Skin of body (tissue), 1 donor: ENCODE measurements at regions not wholly inside any gene's neighbourhood (a gene's known extent, or its start where the extent isn't known, plus 50 kb on each side); places are given as distances from the start of the nearest gene placed in this dataset.
"Not testable (repeated sequence)": the region's sequence is repeated elsewhere in the genome, so short reads cannot be mapped to it uniquely, and the experiment has no call there.

Experiments used
- DNase-seq: peaks from one replicate; lab custom pipeline; 2025; lab: John Stamatoyannopoulos, UW

DNA sequence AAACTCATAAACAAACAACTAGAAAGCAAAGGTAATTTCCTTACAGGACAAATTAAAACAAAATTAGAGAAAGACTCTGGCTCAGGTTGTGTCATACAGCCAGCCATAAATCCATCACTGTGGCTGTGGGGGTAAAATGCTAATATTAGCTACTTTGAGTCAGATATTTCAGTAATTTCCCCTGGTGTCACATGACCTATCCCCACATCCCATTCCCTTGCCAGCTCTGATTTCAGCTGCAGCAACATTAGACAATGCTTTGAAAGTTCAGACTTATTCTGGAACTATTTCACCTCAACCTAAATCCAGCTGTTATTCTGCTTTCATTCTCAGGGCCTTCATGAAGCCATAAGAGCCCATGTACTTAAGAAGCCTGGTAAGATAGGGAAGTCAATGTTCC, 55.3 kb downstream of the RPL10L start:
- no peak for DNase-seq

DNA sequence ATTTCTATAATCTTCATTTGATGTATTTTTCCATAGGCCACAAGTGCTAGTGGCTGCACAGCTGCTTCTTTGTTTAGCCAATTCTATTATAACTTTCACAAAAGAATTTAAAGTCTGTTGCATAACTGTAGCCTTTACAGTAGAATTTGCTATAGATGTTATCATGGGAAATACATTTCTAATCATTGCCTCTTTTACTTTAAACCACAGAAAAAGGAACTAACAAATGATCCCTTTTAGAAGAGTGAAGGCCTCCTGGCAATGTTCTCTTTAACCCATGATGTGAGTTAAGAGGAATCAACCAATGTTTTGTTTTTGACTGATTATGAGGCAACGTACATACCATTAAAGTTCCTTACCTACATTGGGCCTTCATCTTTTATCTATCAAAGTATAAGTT, 68.8 kb downstream of the RPL10L start:
- no peak for DNase-seq

DNA sequence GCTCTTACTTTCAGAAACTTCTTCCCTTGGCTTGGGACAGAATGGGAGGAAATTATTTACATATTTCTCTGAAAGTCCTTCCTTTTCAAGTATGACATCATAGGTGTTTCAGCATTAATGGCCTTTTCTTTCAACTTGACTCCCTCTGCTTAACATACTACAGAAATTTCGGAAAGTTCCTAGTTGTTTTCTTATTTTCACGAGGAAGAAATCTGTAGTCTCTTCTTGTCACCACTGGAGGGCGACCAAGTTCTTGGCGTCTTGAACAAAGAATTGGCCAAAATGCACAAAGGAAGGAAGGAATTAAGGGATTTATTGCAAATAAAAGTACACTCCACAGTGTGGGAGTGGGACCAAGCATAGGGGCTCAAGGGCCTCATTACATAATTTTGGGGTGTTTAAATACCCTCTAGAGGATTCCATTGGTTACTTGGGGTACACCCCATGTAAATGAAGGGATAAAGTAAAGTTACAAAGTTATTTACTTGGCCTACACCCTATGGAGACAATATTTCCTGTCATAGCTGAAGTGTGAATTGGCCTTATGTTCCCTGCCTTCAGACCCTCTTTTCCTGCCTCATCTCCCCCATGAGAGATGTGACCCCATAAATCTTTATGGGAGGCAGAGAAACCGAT, 70.4 kb downstream of the RPL10L start:
- no peak for DNase-seq

DNA sequence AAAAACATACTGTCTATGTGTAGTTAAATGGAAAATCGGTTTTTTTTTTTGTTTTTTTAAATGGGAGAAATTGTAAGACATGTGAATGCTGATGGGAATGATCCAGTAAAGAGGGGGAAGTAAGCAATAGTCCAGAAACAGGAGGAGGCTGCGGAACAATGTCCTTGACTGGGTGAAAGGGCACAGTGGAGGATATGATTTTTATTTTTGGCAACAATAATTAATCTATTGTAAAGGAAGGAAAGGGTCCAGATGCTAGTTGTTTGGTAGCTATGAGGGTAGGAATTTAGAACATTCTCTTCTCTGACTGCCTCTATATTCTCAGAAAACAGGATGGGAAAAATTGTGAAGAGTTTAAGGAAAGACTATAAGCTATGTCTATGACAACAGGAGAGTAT, 76.6 kb downstream of the RPL10L start:
- no peak for DNase-seq

DNA sequence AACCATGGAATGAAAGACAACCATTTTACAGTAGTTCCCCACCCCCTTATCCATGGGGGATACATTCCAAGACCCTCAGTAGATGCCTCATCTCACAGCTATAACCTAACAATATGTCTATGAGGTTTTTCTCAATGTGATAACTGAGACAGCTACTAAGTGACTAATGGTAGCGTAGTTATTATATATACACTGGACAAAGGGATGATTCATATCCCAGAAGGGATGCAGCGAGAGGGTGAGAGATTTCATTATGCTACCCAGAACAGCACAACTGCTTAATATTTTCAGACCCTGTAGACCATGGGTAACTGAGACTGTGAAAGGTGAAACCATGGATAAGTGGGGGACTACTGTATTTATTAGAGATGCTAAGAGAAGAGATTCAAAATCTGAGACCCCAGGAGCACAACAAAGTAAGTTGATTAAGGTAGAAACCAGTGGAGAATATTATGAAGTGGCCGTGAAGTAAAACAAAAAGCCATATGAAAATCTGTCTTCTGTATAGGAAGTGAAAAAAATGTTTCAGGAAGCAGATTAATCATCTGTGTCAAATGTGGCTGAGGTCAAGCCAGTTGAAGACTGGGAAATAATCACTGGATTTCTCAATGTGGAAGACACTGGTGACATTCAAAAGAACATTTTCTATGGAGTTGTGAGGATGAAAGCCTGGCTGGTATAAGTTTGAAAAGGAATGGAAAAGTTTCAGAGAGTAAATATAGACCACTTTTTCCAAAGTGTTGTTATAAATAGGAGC, 77.2 kb downstream of the RPL10L start:
- DNase-seq, result no peak

DNA sequence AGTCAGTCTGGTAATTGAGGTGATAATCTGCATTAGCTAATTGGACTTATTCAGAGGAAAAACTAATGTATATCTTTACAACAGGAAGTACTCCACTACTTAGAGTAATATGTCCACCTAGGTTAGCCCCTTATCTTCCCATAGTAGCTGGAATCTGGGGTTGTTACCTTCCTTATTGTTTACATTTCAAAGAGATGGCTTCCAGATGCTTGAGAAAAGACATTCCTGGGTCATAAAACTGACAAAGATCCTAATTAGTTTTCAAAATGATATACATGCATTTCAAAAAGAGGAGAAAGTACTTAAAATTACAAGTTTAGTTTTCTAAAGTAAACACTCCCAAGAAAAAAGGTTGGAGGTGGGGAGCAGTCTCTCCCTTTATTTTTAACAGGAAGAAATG, 78.1 kb downstream of the RPL10L start:
- no peak for DNase-seq

DNA sequence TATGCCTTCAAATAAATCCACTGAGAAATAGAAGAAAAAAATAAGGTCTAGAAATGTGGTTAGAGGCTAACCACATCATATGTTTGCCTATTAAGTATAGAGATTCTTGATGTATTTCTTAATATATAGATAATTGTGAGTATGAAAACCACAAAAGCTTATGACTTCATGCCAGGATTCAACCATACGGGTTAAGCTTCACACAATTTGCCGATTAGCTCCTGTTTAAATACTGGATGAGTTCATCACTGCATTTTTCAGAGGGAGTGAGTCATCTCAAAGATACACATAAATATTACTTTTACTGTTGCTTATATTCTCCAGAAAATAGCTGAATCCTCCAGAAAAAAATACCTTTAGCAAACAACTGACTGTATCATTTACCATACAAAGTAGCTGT, 79.6 kb downstream of the RPL10L start:
- DNase-seq, result no peak

DNA sequence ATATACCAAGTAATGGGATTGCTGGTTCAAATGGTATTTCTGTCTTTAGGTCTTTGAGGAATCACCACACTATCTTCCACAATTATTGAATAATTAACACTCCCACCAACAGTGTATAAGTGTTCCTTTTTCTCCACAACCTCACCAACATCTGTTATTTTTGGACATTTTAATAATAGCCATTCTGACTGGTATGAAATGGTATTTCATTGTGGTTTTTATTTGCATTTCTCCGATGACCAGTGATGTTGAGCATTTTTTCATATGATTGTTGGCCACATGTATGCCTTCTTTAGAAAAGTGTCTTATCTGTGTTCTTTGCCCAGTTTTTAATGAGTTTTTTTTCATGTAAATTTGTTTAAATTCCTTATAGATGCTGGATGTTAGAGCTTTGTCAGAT, 83.4 kb downstream of the RPL10L start:
- not testable (repeated sequence) for DNase-seq

DNA sequence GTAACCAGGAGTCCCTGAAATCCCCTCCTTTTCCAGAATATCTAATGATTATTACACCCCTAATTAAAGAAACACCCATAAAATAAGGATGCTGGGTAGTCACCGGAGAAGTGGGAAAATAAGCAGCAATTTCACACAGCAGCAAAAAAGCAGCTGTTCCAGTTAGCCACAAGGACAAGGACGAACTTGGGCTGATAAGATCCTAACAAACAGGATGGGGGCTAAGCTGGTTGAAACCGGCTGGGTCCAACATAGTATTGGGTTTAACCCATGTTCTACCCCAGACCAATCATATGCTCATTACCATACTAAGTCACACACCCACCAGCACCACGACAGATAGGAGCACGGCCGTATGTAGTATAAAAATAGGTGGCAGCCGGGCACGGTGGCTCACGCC, 100.7 kb downstream of the RPL10L start:
- DNase-seq, result no peak

DNA sequence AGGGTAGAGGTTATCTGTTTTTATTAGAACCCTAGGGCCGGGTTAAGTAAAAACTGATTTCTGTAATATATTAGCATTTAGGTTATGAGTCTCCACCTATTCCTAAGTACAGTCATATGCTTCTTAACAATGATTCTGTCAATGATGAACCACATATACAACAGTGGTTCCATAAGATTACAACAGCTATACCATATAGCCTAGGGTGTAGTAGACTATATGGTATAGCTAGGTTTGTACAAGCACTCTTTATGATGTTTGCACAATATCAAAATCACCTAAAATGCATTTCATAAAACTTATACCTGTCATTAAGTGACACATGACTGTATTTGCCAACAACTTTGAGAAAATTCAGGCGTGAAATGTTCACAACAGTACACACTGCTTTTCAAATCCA, 110.6 kb downstream of the RPL10L start:
- no peak for DNase-seq

DNA sequence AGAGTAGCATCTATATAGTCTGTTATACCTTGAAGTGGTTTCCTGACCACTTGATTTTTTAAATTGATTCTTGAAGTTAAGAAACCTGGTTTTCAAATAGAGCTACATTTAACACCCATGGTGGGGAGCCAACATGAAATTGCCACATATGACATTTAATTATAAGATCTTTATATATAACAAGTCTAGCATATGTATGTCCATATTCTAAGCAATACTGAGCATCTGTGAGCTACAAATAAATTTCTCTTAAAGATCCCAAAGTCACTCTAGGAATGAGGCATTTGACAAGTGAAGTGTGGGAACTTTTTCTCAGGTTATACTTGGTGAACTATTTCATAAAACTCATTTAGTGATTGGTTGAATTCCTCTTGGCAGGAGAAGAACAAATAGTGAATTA, 132.5 kb downstream of the RPL10L start:
- DNase-seq, result no peak

DNA sequence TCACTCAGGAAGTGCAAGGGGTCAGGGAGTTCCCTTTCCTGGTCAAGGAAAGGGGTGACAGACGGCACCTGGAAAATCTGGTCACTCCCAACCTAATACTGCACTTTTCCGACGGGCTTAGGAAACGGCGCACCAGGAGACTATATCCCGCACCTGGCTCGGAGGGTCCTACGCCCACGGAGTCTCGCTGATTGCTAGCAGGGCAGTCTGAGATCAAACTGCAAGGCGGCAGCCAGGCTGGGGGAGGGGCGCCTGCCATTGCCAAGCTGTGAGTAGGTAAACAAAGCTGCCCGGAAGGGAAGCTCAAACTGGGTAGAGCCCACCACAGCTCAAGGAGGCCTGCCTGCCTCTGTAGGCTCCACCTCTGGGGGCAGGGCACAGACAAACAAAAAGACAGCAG, 142.8 kb downstream of the RPL10L start:
- DNase-seq, result not testable (repeated sequence)

DNA sequence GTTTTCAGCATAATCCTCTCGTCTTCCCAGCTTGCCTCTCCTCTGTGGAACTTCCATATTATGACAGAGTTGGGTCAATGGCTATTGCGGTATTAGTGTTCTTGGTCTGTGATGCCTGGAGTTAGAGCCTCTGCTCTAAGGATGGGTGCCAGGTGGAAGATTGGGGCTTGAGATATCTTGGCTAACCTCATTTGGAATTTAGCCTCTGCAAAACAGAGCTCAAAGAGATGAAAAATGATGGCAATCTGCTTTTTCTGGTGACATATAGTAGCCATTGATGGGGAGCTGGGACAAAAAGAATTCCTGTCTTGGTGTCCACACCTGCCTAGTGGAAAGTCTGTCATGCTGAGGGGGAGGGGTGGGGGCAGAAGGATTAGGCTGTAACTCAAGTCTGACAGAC, 152.1 kb downstream of the RPL10L start:
- no peak for DNase-seq

DNA sequence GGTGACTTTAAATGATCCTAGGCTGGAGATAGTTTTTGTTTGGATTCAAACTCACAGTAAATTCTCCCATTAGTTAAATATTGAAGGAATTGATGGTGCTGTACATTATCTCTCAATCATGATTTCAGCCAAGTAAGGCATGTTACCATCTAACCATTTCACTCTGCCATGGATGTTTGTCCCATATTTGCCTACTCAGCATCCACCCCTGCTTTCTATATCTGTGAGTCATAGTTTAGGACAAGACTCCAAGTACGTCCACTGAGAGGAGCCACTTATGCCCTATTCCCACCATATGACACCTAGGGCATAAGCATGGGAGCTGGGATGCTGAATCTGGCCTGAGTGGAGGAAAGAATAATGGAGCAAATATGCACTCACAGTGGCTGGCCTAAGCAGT, 155.2 kb downstream of the RPL10L start:
- no peak for DNase-seq

DNA sequence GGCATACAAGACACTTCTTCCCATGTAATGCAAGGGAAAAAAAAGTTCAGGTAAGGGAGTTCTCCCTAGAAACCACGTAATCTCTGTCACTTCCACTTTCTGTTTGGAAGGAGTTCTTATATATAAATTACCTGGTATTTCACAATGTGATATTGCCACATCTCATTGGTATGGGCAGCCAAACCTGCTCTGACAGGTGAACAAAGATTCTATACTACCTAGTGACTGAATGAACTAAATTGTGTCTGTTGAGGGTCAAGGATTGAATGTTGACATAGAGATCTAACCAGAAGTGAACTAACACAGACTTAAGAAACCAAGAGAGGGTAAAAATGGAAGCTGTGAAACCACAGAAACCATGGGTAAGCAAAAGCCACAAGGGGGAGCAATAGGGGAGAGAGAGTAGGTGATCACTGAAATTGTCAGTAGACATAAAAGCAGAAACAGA, 161.3 kb downstream of the RPL10L start:
- no peak for DNase-seq

DNA sequence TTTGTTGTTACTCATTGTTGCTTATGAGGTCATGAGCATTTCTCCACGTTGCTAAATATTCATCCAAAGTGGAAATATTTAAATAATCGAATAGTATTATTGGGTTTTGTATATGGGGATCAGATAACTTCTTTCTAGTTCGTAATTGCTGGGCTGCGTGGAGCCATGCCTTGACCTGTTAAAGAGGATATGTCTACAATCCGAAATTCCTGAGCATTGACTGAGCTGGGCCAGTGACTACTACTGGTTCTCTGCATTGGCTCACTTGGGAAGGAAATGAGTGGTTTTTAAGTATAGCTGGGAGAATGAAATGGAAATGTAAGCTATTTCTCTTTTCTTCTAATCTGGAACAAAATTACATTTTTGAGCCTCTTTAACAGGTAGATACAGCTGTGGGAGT, 163.2 kb downstream of the RPL10L start:
- DNase-seq, result no peak

DNA sequence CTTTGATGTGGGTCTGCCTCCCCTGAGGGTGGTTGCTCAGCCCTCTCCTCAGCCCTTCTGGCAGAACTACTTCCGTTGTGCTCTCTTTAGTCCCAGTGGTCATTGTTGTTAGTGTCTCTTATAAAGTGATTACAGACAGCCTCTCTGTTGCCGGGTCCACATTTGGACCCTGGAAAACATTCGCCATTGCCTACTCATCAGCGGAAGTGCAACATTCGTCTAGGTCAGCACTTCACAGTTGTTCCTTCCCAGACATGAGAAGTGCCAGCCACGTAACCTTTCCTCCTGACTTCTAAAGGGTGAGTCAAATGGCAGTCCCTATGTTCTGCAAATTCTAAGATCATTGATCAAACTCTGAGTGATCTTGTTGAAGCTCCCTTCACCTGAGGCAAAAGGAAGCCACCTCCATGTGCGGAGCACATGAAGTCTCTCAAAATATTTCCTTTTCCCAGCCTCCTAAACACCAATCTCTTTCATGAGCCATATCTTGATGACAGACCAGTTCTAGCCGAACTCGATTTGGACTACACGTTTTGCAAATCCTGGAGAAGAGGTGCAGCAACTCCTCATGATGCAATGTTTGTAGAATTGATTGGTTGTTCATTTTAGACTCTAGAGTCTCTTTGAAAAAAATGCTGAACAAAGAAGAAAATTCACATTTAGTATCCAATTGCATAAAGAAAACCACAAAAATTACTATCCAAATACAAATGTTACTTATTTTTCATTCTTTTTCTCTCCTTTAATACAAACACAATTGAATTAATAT, 163.8 kb downstream of the RPL10L start:
- DNase-seq, result no peak

DNA sequence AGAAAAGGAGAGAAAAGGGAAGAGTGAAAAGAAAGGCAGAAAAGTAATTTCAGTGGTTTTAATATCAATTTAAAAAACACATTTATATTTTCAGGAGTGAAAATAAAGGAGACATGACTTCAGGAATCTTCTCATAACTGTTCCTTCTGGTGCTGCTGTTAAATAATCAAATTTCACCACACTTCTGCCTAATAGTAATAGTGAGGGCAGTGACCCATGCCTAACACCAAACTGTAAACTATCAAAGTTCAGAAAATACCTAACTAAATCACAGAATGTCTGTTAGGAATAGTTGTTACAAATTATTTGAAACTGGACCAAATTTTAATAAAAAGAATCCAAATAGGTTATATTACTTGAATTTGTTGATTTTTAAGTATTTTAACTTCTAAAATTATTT, 169.4 kb downstream of the RPL10L start:
- DNase-seq, result no peak

DNA sequence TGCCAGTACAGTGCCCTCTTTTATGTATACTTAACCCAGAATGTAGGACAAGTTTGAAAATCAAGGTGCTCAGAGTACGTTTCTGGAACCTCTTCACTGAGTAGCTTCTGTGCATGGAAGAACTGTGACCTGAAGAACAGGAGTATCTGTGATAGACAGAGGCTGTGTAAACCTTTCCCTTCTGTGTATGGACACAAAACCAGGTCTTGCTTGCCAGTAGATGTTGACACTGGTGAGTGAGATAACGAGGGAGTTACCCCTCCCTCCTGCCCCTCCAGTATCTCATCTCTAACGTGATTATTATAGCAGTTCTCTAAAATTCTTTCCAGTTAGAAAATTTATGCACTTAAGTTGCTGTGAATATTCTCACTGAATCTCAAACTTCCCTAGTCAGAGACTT, 170.8 kb downstream of the RPL10L start:
- no peak for DNase-seq

DNA sequence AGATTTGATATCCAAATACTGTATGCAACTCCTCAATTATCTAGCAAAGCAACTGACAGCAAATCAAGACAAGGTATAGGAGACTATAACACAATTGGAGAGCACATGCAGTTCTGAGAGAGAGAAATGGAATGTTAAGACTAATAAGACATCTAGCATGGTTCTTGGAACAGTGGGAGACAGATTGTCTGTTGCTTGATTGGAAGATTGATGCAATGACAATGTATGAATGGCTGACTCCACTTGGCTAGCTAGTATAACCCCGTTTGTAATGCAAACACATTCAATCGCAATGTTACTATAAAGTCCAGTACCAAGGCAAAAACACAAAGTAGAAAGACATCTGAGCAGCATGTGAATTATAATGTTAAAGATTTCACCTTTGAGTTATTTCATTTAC, 179.3 kb downstream of the RPL10L start:
- no peak for DNase-seq

DNA sequence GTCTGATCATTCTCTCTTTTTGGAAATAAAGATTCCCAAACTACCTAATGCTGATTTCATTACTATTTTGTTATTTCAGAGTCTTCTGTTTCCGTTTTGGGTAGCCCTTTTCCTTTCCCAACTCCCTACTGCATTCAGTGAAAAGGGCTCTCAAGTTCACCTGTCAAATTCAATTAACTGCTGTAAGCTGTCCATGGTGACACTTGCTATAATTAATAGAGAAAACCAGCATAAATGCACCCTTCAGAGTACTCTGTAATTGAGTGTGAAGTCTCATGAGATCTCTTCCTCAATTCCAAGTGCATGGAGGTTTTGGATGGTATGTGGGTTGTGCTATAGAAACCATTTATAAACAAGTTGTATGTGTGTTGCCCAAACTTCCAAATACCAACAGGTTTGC, 187.2 kb downstream of the RPL10L start:
- DNase-seq, result no peak

DNA sequence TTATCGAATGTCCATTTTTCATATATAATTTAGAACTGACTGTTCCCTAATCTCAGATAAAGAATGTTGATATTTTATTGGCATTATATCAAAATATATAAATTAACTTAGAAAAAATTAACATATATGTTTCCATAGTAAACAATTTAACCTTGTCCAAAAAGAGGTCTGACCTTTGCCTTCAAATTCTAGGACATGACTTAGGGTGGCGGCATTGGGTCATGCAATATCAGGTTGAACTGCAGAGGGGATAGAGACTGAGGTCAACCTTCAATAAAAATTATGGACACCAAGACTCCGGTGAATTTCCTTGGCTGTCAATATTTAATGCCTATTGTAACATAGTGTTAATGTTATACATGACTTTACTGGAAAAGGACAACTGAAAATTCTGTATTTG, 199.8 kb downstream of the RPL10L start:
- no peak for DNase-seq

DNA sequence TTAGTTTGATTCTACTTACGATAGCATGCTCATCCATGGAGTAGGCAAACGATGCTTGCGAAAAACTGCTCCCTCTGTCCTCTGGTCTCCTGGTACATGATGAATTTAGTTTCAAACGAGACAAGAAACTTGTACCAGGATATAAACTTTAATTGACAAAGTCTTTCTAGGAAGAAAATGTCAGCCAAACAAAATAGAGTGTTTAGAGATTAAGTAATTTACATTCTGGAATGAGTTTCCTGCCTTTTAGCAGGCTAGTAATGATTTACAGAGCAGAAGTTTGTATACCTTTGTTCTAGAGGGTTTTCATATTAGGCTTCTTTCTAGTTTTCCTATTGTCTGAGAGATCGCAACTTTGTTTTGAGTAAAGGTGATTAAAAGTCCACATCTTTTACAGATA, 206.9 kb downstream of the RPL10L start:
- DNase-seq, result no peak
